Epithelial cell of prostate (primary cell): ENCODE measurements at regions not wholly inside any gene's neighbourhood (a gene's known extent, or its start where the extent isn't known, plus 50 kb on each side); places are given as distances from the start of the nearest gene placed in this dataset.
"Not testable (repeated sequence)": the region's sequence is repeated elsewhere in the genome, so short reads cannot be mapped to it uniquely, and the experiment has no call there.

Source experiments
- DNase-seq: peaks from one replicate; pipeline ENCODE4 v3.0.0-alpha.2; 2011; ENCODE audit warnings: low read depth, low spot score
- H3K27ac ChIP-seq: fragments of 450-650 bp; 2 replicates; pipeline ENCODE4 v1.5.1; 2017; ENCODE audit warnings: mild to moderate bottlenecking

- DNase-seq, result no peak
- H3K27ac ChIP-seq, result no peak overlapping the region
Observed at GRCh38 chr9:700365-701282, 140.9 kb upstream of the DMRT1 start.

DNA sequence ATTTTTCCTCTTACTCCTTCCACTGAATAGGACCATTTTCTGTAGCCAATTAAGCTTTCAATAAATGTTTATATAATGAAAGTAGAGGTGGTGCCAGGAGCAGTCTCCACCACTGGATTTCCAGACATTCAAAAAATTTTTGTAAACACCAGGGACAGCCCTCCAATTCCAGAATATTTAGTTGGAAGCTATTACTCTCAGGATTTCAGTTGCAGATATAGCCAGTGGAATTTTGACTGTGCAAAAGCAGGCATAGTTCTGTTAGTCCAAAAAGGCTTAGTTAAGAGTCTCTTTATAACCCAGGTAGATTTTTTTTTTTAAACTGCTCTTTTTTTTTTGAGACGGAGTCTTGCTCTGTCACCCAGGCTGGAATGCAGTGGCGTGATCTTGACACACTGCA, 138.1 kb upstream of the DMRT1 start:
- no peak for DNase-seq
- peak overlapping the region; percentile 41 for H3K27ac ChIP-seq

DNA sequence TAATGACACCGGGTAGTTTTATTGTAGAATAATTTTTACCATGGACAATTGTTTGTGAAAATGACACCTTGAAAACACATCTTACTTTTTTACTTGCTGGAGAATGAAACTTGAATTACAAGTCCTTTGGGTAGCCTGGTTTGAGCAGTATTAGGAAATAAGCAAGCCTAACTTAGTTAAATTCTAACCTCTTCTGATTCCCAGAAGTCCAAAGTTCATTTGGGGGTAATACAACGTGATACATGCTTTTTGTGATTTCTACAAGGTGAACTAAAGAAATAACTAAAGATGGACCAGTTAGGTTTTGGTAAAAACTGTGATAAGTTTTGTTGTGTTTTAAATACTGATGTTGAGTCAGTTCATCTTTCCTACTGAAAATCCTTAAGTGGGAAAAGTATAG, 135.4 kb upstream of the DMRT1 start:
- DNase-seq, result no peak
- peak overlapping the region; percentile 74 for H3K27ac ChIP-seq

DNA sequence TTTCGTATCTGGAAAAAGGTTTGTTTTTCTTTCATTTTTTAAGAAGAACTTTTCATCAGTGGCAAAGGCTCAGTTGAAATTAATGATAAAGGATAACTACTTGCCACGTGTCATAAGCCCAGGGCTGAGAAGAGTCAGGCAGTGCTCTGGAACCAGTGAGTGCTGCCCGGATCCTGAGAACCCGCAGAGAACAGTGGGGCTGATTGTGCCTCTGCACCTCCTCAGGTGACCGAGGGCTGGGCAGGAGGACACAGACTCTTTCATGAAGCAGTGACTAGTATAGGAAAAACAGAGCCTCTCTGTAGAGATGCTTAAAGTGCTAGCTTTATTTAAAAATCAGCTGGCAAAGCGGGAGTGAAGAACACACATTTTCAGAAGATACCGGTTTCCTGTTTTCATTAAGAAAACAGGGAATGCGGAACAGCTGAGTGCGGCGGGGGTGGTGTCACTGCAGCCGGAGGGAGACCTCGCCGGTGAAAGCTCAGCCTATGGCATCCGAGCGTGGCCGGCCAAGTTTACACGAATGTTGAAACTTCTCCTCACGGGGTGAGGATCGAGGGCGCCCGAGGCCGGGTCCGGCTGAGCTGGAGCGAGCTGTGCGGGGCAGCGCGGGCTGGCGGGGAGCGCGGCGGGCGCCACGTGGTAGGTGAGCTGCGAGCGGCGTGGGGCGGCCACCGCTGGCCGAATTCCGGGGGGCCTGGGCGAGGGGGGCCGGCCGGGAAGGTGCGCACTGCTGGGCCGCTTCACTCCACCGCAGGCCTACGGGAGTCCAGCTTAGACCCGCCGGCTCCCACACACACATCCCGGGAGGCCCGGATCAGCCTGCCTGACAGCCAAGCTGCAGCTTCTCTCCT, 134.7 kb upstream of the DMRT1 start:
- peak overlapping the region; percentile 74 for H3K27ac ChIP-seq
- no peak for DNase-seq

DNA sequence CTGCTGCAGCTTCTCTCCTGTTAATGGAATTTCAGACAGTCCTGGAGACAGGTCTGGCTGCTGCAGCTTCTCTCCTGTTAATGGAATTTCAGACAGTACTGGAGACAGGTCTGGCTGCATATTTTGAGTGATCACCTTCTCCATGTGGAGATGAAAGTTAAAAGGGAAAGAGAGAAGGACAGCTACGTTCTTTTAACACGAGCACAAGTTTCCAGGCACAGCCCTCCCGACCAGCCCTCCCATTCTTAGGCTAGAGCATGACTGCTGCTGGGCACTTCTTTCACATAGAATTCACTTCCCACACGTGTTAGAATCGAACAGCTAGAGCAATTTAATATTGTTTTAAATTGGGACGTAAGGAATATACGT, 133.3 kb upstream of the DMRT1 start:
- no peak for DNase-seq
- H3K27ac ChIP-seq, result peak overlapping the region; percentile 57

- no peak for DNase-seq
Observed at GRCh38 chr9:708551-709432, 132.7 kb upstream of the DMRT1 start.

DNA sequence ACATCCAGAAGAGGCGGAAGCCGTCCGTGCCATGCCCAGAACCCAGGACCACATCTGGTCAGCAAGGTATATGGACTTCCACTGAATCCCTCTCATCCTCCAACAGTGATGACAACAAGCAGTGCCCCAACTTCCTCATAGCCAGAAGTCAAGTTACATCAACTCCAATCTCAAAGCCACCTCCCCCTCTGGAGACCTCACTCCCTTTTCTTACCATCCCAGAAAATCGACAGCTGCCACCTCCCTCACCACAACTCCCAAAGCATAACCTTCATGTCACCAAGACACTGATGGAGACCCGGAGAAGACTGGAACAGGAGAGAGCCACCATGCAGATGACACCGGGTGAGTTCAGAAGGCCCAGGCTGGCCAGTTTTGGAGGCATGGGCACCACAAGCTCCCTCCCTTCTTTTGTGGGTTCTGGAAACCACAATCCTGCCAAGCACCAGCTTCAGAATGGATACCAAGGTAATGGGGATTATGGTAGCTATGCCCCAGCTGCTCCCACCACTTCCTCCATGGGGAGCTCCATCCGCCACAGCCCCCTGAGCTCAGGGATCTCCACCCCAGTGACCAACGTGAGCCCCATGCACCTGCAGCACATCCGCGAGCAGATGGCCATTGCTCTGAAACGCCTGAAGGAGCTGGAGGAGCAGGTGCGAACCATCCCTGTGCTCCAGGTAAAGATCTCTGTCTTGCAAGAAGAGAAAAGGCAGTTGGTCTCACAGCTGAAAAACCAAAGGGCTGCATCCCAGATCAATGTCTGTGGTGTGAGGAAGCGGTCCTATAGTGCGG, 130.3 kb upstream of the DMRT1 start:
- no peak overlapping the region for H3K27ac ChIP-seq
- no peak for DNase-seq

More at GRCh38 chr9:708551-709432, 132.7 kb upstream of the DMRT1 start:
- peak overlapping the region; percentile 57 for H3K27ac ChIP-seq

DNA sequence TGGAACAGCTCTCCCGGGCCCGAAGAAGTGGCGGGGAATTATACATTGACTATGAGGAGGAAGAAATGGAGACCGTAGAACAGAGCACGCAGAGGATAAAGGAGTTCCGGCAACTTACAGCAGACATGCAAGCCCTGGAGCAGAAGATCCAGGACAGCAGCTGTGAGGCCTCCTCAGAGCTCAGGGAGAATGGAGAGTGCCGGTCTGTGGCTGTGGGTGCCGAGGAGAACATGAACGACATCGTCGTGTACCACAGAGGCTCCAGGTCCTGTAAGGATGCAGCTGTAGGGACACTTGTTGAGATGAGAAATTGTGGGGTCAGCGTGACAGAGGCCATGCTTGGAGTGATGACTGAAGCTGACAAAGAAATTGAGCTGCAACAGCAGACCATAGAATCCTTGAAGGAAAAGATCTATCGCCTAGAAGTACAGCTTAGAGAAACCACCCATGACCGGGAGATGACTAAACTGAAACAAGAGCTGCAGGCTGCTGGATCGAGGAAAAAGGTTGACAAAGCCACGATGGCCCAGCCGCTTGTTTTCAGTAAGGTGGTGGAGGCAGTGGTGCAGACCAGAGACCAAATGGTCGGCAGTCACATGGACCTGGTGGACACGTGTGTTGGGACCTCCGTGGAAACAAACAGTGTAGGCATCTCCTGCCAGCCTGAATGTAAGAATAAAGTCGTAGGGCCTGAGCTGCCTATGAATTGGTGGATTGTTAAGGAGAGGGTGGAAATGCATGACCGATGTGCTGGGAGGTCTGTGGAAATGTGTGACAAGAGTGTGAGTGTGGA, 129.5 kb upstream of the DMRT1 start:
- DNase-seq, result no peak
- no peak overlapping the region for H3K27ac ChIP-seq

DNA sequence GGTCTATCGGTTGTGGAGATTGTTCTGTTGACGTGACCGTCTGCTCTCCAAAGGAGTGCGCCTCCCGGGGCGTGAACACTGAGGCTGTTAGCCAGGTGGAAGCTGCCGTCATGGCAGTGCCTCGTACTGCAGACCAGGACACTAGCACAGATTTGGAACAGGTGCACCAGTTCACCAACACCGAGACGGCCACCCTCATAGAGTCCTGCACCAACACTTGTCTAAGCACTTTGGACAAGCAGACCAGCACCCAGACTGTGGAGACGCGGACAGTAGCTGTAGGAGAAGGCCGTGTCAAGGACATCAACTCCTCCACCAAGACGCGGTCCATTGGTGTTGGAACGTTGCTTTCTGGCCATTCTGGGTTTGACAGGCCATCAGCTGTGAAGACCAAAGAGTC, 128.9 kb upstream of the DMRT1 start:
- no peak overlapping the region for H3K27ac ChIP-seq
- DNase-seq, result no peak

GRCh38 chr9:713091-713490, 128.4 kb upstream of the DMRT1 start:
- no peak for DNase-seq
- no peak overlapping the region for H3K27ac ChIP-seq

DNA sequence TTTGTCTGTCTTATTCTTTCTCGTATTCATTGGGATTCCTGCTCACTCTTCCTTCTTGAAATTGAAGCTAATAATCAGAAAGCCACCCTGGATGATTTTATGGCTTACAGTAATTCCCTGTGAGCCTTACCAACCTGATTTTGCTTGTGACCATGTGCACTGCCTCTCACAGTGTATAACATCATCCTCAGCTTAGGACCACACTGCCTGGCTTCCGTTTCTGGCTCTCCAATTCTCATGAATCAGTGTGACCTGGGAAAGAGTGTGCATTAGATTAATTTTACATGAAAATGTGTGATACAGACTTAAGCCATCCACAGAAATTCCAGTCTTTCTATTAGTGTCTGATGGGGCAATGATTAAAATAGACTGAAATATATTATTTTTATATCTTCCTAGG, 126.8 kb upstream of the DMRT1 start:
- peak overlapping the region; percentile 28 for H3K27ac ChIP-seq
- DNase-seq, result no peak

DNA sequence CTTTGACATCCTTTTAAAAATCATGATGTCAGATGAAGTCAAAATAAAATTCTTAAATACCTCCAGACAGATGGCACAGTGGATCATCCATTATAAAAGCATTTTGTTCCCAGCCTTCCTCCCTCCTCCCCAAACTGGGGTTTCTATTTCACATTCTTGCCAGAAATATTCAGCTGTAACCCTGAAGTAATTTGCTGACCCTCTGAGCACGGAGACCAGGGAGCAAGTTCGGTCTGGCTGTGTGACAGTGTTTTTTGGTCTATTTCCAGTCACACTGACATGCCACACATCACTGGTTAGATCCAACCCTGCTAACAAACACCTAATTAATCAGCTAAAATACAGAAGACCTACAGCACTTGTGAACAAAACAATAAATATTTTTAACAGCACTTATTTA, 126.2 kb upstream of the DMRT1 start:
- no peak for DNase-seq
- H3K27ac ChIP-seq, result peak overlapping the region; percentile 28

GRCh38 chr9:715743-716400, 125.6 kb upstream of the DMRT1 start:
- no peak for DNase-seq

DNA sequence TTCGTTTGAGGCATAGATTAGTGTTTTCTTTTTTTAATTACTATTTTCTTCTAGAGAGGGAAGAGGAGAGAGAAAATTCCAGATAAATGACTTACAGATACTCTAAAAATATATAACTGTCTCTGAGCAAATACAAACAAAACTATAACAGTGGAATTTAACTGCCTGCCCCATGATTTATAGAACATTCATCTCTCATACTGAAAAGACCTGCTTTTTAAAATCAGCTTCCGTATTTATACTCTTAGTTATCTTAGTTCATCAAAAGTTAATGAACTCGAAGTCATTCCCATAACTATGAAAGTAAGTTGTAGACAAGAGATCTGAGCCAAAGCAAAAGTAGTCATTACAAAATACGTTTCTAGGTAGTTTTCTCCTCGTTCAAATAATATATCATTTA, 123.8 kb upstream of the DMRT1 start:
- peak overlapping the region; percentile 13 for H3K27ac ChIP-seq
- no peak for DNase-seq

More at GRCh38 chr9:715743-716400, 125.6 kb upstream of the DMRT1 start:
- peak overlapping the region; percentile 28 for H3K27ac ChIP-seq

GRCh38 chr9:720239-720881, 121.1 kb upstream of the DMRT1 start:
- no peak for DNase-seq
- no peak overlapping the region for H3K27ac ChIP-seq

DNA sequence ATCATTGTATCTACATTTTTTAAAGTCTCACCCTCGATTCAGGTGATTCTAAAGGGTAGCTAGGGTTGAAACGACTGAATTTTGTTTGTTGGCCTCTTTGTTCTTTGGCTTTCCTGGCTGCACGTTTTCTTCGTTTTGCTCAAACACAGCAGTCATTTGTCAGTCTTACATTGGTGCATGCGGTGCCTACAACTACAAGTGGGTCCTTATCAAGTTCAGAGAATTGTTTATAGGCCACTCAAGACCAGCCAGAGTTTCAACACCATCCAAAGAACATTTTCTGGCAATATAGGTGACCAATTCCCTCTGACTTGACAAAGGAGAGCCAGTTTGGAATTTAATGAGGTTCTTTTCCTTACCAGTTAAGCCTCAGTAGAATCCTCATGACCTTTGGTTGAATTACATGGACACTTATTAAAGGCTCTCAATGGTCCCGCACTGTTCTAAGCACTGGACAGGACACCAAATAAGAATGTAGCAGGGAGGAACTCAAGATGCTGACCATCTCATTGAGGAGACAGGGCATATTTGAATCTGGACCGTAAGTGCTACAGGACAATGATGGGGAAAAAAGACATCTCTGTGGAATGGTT, 119.0 kb upstream of the DMRT1 start:
- H3K27ac ChIP-seq, result no peak overlapping the region
- DNase-seq, result no peak

- not testable (repeated sequence) for DNase-seq, H3K27ac ChIP-seq
Observed at GRCh38 chr9:724461-724860, 117.0 kb upstream of the DMRT1 start.
